ENCODE measurements at regions not wholly inside any gene's neighbourhood (a gene's known extent, or its start where the extent isn't known, plus 50 kb on each side); places are given as distances from the start of the nearest gene placed in this dataset.

GRCh38 chr2:192559587-192559986 is 364.9 kb upstream of the TMEFF2 start:
- no peak for TF ChIP-seq CTCF (IDR thresholded peaks at IDR 0.05)
- TF ChIP-seq FOXJ3 (CRISPR knock-in tag; IDR thresholded peaks at IDR 0.05; ENCODE audit: borderline replicate concordance): no peak

All from WTC11 (cell line).